ENCODE measurements at regions not wholly inside any gene's neighbourhood (a gene's known extent, or its start where the extent isn't known, plus 50 kb on each side); places are given as distances from the start of the nearest gene placed in this dataset.
A peak's percentile ranks its signal among the peaks of the same experiment; 100 is the strongest.
"Not testable (repeated sequence)": the region's sequence is repeated elsewhere in the genome, so short reads cannot be mapped to it uniquely, and the experiment has no call there.

- DNase-seq (ENCODE audit: extremely low read depth, low read depth), result no peak
Measured at GRCh38 chr12:119931402-119931801, 54.3 kb upstream of the CIT start.

GRCh38 chr12:119932921-119933320 lies 55.8 kb upstream of the CIT start:
- DNase-seq (ENCODE audit: extremely low read depth, low read depth), result no peak

GRCh38 chr12:119934780-119935179 lies 54.3 kb upstream of the BICDL1 start:
- DNase-seq (ENCODE audit: extremely low read depth, low read depth), result not testable (repeated sequence)

- DNase-seq (ENCODE audit: extremely low read depth, low read depth), result no peak
Measured at GRCh38 chr12:119936705-119937311, 52.2 kb upstream of the BICDL1 start.

GRCh38 chr12:119938049-119938667 lies 50.9 kb upstream of the BICDL1 start:
- DNase-seq (ENCODE audit: extremely low read depth, low read depth), result peak; percentile 59

All from NCI-H460 (cell line).